ENCODE measurements at regions not wholly inside any gene's neighbourhood (a gene's known extent, or its start where the extent isn't known, plus 50 kb on each side); places are given as distances from the start of the nearest gene placed in this dataset.

GRCh38 chr11:119880143-119880542 lies 151.1 kb upstream of the NECTIN1 start:
- no peak for DNase-seq (ENCODE audit: low read depth)
- H3K4me3 ChIP-seq (ENCODE audit: low read depth, low read length): no peak overlapping the region
- TF ChIP-seq CTCF (IDR thresholded peaks at IDR 0.05; ENCODE audit: control insufficient read depth, extremely low read depth, insufficient read depth): no peak

GRCh38 chr11:119878990-119879389 lies 150.0 kb upstream of the NECTIN1 start:
- DNase-seq (ENCODE audit: low read depth): no peak
- TF ChIP-seq CTCF (IDR thresholded peaks at IDR 0.05; ENCODE audit: control insufficient read depth, extremely low read depth, insufficient read depth): no peak
- H3K4me3 ChIP-seq (ENCODE audit: low read depth, low read length): no peak overlapping the region

GRCh38 chr11:119876841-119877240 lies 147.8 kb upstream of the NECTIN1 start:
- H3K4me3 ChIP-seq (ENCODE audit: low read depth, low read length): no peak overlapping the region
- DNase-seq (ENCODE audit: low read depth): no peak
- TF ChIP-seq CTCF (IDR thresholded peaks at IDR 0.05; ENCODE audit: control insufficient read depth, extremely low read depth, insufficient read depth): no peak

GRCh38 chr11:119875841-119876600 lies 147.0 kb upstream of the NECTIN1 start:
- DNase-seq (ENCODE audit: low read depth): no peak

GRCh38 chr11:119874660-119875238 lies 145.7 kb upstream of the NECTIN1 start:
- no peak overlapping the region for H3K4me3 ChIP-seq (ENCODE audit: low read depth, low read length)
- no peak for TF ChIP-seq CTCF (IDR thresholded peaks at IDR 0.05; ENCODE audit: control insufficient read depth, extremely low read depth, insufficient read depth)
- DNase-seq (ENCODE audit: low read depth): no peak

More at GRCh38 chr11:119875841-119876600, 147.0 kb upstream of the NECTIN1 start:
- no peak for TF ChIP-seq CTCF (IDR thresholded peaks at IDR 0.05; ENCODE audit: control insufficient read depth, extremely low read depth, insufficient read depth)
- H3K4me3 ChIP-seq (ENCODE audit: low read depth, low read length): no peak overlapping the region

GRCh38 chr11:119873761-119874421 lies 144.9 kb upstream of the NECTIN1 start:
- no peak for TF ChIP-seq CTCF (IDR thresholded peaks at IDR 0.05; ENCODE audit: control insufficient read depth, extremely low read depth, insufficient read depth)
- no peak overlapping the region for H3K4me3 ChIP-seq (ENCODE audit: low read depth, low read length)
- DNase-seq (ENCODE audit: low read depth): no peak
